Dedifferentiated amniotic fluid mesenchymal stem cell (primary cell): ENCODE measurements at regions not wholly inside any gene's neighbourhood (a gene's known extent, or its start where the extent isn't known, plus 50 kb on each side); places are given as distances from the start of the nearest gene placed in this dataset.
"Not testable (repeated sequence)": the region's sequence is repeated elsewhere in the genome, so short reads cannot be mapped to it uniquely, and the experiment has no call there.

Source experiments
- DNase-seq: peaks from one replicate; pipeline ENCODE4 v3.0.0-alpha.2; 2016; ENCODE audit errors: extremely low spot score

GRCh38 chr16:63830061-63830460 is 1291.8 kb downstream of the CDH11 start:
- no peak for DNase-seq

GRCh38 chr16:63822818-63823217 is 1299.0 kb downstream of the CDH11 start:
- no peak for DNase-seq

- no peak for DNase-seq
Measured at GRCh38 chr16:63816276-63816675, 1305.6 kb downstream of the CDH11 start.

GRCh38 chr16:63813862-63814261 is 1308.0 kb downstream of the CDH11 start:
- DNase-seq = no peak

- no peak for DNase-seq
Measured at GRCh38 chr16:63808730-63809129, 1313.1 kb downstream of the CDH11 start.

- DNase-seq = no peak
Measured at GRCh38 chr16:63806794-63807506, 1314.9 kb downstream of the CDH11 start.

GRCh38 chr16:63804126-63804525 is 1317.7 kb downstream of the CDH11 start:
- no peak for DNase-seq

GRCh38 chr16:63789603-63790002 is 1332.3 kb downstream of the CDH11 start:
- no peak for DNase-seq

- no peak for DNase-seq
Measured at GRCh38 chr16:63787014-63787413, 1334.8 kb downstream of the CDH11 start.

- no peak for DNase-seq
Measured at GRCh38 chr16:63785170-63785569, 1336.7 kb downstream of the CDH11 start.

GRCh38 chr16:63776437-63776836 is 1345.4 kb downstream of the CDH11 start:
- DNase-seq = no peak

GRCh38 chr16:63776034-63776433 is 1345.8 kb downstream of the CDH11 start:
- no peak for DNase-seq

GRCh38 chr16:63774302-63774701 is 1347.6 kb downstream of the CDH11 start:
- DNase-seq = no peak

- DNase-seq = no peak
Measured at GRCh38 chr16:63769211-63769610, 1352.7 kb downstream of the CDH11 start.

GRCh38 chr16:63760246-63760645 is 1361.6 kb downstream of the CDH11 start:
- not testable (repeated sequence) for DNase-seq

GRCh38 chr16:63752347-63752746 is 1369.5 kb downstream of the CDH11 start:
- DNase-seq = no peak

- no peak for DNase-seq
Measured at GRCh38 chr16:63749276-63749675, 1372.6 kb downstream of the CDH11 start.

- DNase-seq = no peak
Measured at GRCh38 chr16:63745456-63745855, 1376.4 kb downstream of the CDH11 start.

- no peak for DNase-seq
Measured at GRCh38 chr16:63744077-63744874, 1377.6 kb downstream of the CDH11 start.

GRCh38 chr16:63742150-63742549 is 1379.7 kb downstream of the CDH11 start:
- no peak for DNase-seq

GRCh38 chr16:63737633-63738032 is 1384.2 kb downstream of the CDH11 start:
- DNase-seq = no peak

GRCh38 chr16:63735456-63735855 is 1386.4 kb downstream of the CDH11 start:
- no peak for DNase-seq

- no peak for DNase-seq
Measured at GRCh38 chr16:63720848-63721247, 1401.0 kb downstream of the CDH11 start.
